ENCODE measurements at regions not wholly inside any gene's neighbourhood (a gene's known extent, or its start where the extent isn't known, plus 50 kb on each side); places are given as distances from the start of the nearest gene placed in this dataset.

DNA sequence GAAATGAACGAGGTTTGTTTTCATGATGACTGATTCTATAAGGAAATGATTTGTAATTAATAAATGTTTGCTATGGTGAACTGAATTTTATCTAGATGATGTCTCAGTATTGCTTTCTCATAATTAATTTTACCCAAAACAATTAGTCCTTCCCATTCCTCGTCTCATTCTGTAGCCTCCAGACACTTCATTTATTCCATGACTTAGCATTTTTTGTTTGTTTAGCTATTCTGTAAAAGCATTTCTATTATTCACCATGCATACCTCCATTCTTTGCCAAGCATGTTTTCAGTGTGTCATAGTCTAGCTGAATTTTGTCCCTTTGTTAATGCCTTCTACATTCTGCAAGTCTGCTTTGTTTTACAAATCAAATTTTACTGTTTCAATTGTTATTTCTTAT is 137.4 kb upstream of the RPL10L start:
- H3K4me1 ChIP-seq (ENCODE audit: low read depth, poor library complexity, severe bottlenecking): no peaks in the 10 kb centered on the region
- H3K27ac ChIP-seq: no peak overlapping the region
- H3K79me2 ChIP-seq (ENCODE audit: insufficient read depth, low read depth): no peaks in the 10 kb centered on the region
- no peaks in the 10 kb centered on the region for H3K27me3 ChIP-seq (ENCODE audit: insufficient read depth, low read depth)
- H2AFZ ChIP-seq (ENCODE audit: low read depth): no peak overlapping the region
- H3K9ac ChIP-seq: no peak overlapping the region
- H4K20me1 ChIP-seq (ENCODE audit: insufficient read depth): no peaks in the 10 kb centered on the region
- no peak overlapping the region for H3K4me2 ChIP-seq
- no peaks in the 10 kb centered on the region for H3K36me3 ChIP-seq (ENCODE audit: insufficient read depth)
- TF ChIP-seq, protein P1, sequence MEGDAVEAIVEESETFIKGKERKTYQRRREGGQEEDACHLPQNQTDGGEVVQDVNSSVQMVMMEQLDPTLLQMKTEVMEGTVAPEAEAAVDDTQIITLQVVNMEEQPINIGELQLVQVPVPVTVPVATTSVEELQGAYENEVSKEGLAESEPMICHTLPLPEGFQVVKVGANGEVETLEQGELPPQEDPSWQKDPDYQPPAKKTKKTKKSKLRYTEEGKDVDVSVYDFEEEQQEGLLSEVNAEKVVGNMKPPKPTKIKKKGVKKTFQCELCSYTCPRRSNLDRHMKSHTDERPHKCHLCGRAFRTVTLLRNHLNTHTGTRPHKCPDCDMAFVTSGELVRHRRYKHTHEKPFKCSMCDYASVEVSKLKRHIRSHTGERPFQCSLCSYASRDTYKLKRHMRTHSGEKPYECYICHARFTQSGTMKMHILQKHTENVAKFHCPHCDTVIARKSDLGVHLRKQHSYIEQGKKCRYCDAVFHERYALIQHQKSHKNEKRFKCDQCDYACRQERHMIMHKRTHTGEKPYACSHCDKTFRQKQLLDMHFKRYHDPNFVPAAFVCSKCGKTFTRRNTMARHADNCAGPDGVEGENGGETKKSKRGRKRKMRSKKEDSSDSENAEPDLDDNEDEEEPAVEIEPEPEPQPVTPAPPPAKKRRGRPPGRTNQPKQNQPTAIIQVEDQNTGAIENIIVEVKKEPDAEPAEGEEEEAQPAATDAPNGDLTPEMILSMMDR (conservative IDR thresholded peaks at IDR 0.05; ENCODE audit: low read depth, low read length): no peak
- no peak overlapping the region for H3K4me3 ChIP-seq (IDR thresholded peaks at IDR 0.05; ENCODE audit: insufficient read depth, low read depth, low read length)

DNA sequence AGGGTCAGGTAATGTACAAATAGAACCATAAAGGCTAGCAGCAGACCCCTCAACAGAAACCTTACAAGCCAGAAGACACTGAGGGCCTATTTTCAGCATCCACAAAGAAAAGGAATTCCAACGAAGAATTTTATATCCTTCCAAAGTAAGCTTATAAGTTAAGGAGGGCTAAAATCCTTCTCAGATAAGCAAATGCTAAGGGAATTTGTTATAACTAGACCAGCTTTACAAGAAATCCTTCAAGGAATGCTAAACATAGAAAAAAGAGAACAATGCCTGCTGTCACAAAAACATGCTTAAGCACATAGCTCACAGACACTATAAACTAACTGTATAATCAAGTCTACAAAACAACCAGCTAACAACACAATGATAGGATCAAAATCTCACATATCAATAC is 130.7 kb upstream of the RPL10L start:
- Histone ChIP-seq H3K36me3 (ENCODE audit: insufficient read depth) (no peaks in the 10 kb centered on the region), H3K4me1 (ENCODE audit: low read depth, poor library complexity, severe bottlenecking) (no peaks in the 10 kb centered on the region), H4K20me1 (ENCODE audit: insufficient read depth) (no peaks in the 10 kb centered on the region), H3K79me2 (ENCODE audit: insufficient read depth, low read depth) (no peaks in the 10 kb centered on the region), H3K4me2 (no peak overlapping the region), H3K9ac (no peak overlapping the region), H3K27ac (no peak overlapping the region), H2AFZ (ENCODE audit: low read depth) (no peak overlapping the region), H3K4me3 (IDR thresholded peaks at IDR 0.05; ENCODE audit: insufficient read depth, low read depth, low read length) (no peak overlapping the region), H3K27me3 (ENCODE audit: insufficient read depth, low read depth) (no peaks in the 10 kb centered on the region)
- TF ChIP-seq, protein P1 (conservative IDR thresholded peaks at IDR 0.05; ENCODE audit: low read depth, low read length): no peak

- TF ChIP-seq, protein P1 (conservative IDR thresholded peaks at IDR 0.05; ENCODE audit: low read depth, low read length): no peak
- H2AFZ ChIP-seq (ENCODE audit: low read depth): no peak overlapping the region
- H3K27me3 ChIP-seq (ENCODE audit: insufficient read depth, low read depth): peaks cover 23% of the 10 kb centered on the region; the same call in 1 of the 2 replicates
- H3K9ac ChIP-seq: no peak overlapping the region
- no peaks in the 10 kb centered on the region for H3K79me2 ChIP-seq (ENCODE audit: insufficient read depth, low read depth)
- no peaks in the 10 kb centered on the region for H3K4me1 ChIP-seq (ENCODE audit: low read depth, poor library complexity, severe bottlenecking)
- peak overlapping the region; percentile 21; the same call in 1 of the 2 replicates for H3K4me2 ChIP-seq
- H3K36me3 ChIP-seq (ENCODE audit: insufficient read depth): no peaks in the 10 kb centered on the region
- no peak overlapping the region for H3K4me3 ChIP-seq (IDR thresholded peaks at IDR 0.05; ENCODE audit: insufficient read depth, low read depth, low read length)
- H4K20me1 ChIP-seq (ENCODE audit: insufficient read depth): no peaks in the 10 kb centered on the region
- H3K27ac ChIP-seq: no peak overlapping the region
Observed at GRCh38 chr14:46769292-46769691, 117.7 kb upstream of the RPL10L start.

DNA sequence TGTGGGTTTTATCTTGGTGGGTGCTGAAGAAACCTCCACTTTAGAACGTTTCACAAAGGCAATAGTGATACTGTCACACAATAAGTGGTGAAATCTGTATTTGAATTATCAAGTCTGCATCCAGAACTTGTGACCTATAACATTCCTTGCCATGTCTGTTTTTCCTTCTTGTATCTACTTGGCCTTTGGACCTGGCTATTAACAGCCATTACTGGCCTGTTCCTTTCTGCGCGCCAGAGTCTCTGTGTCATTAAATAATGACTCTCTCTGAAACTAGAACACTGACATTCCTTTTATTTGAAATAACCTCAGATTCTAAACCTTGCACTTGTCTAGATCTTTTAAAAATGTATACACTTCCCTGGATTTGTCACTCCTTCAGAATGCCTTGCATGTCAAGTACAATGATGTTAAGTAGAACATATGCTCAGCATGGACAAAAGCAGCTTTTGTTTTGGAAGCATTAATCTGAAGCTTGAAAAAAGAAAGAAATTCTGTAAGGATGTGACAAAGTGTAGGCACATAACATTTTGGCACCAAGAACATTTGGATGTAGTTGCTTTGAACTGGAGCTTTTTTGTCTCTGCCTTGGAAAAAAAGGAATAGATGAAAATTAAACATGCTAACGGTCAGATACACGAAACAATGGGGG is 95.5 kb upstream of the RPL10L start:
- Histone ChIP-seq H3K4me3 (IDR thresholded peaks at IDR 0.05; ENCODE audit: insufficient read depth, low read depth, low read length) (no peak overlapping the region), H3K36me3 (ENCODE audit: insufficient read depth) (no peaks in the 10 kb centered on the region), H3K4me1 (ENCODE audit: low read depth, poor library complexity, severe bottlenecking) (no peaks in the 10 kb centered on the region), H3K9ac (no peak overlapping the region), H3K4me2 (no peak overlapping the region), H3K27ac (no peak overlapping the region), H3K79me2 (ENCODE audit: insufficient read depth, low read depth) (no peaks in the 10 kb centered on the region), H4K20me1 (ENCODE audit: insufficient read depth) (no peaks in the 10 kb centered on the region), H2AFZ (ENCODE audit: low read depth) (no peak overlapping the region), H3K27me3 (ENCODE audit: insufficient read depth, low read depth) (no peaks in the 10 kb centered on the region)
- TF ChIP-seq, protein P1 (conservative IDR thresholded peaks at IDR 0.05; ENCODE audit: low read depth, low read length): no peak
